NCI-H146 treated with DMSO at 0.1 percent for 48 hours (cell line): ENCODE measurements at regions not wholly inside any gene's neighbourhood (a gene's known extent, or its start where the extent isn't known, plus 50 kb on each side); places are given as distances from the start of the nearest gene placed in this dataset.
A peak's percentile ranks its signal among the peaks of the same experiment; 100 is the strongest.

Source experiments
- DNase-seq: peaks from one replicate; lab custom pipeline; 2025; ENCODE audit not compliant: unreplicated experiment; lab: John Stamatoyannopoulos, UW

- DNase-seq: no peak
Measured at GRCh38 chr6:21459641-21460040, 133.9 kb upstream of the SOX4 start.

DNA sequence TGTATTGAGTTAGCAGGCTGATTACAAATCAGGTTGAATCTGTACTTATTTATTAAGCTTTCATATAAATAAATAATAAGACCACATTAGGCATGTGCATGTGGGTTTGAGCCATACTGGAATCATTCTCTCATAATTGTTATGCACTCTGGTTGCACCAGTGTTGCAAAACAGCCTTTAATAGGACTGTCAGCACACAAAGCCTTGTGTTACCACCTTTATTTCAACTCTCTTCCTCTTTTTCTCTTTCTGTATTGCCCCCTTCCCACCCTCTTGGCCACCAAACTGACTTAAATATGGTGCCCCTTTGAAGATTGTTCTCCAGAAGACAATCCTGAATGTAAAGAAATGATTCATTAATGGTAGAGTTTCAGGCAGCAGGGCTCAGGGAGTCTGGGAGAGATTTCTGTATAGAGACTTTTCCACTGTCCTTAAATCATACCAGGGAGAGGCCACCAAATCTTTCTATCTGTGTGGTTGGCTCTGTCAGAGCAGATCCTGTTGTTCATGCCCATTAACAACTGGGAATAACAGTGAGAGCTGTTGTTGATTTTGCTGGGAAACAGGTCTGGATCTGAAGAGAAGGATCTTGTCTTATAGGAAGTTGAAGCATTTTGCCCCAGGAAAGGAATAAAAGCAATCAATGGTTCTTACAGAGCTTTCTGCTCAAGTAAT, 131.6 kb upstream of the SOX4 start:
- no peak for DNase-seq

DNA sequence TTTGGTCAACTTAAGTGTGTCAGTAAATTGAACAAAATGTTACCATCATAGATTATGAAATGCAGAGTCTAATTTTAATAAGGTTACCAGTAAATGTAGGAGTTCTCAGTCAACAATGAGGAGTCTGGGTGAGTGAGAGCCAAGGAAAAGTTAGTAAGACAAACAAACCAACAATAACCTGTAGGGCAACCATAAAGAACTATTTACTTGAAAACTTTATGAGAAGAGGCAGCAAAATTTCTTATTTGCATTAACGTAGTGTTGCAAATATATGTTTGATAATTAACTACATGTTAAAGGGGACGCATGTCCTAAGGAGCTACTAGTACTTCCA, 131.1 kb upstream of the SOX4 start:
- no peak for DNase-seq

DNA sequence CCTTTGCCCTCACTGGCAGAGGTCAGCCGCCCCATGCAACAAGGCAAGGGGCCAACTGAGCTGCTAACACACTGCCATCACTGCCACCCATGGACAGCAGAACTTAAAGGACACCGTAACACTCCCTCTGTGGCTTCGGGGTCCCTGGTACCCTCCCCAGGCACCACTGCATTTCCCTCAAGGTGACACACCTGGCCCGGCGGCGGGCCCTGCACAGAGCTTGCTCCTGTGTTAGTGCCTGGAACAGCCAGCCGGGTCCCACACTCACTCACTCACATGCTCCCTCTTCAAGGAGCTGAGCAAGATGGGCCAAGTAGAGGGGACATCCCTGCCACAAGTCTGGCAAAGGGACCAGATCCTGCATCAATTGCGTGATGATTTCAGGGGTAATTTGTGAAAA, 126.5 kb upstream of the SOX4 start:
- no peak for DNase-seq

DNA sequence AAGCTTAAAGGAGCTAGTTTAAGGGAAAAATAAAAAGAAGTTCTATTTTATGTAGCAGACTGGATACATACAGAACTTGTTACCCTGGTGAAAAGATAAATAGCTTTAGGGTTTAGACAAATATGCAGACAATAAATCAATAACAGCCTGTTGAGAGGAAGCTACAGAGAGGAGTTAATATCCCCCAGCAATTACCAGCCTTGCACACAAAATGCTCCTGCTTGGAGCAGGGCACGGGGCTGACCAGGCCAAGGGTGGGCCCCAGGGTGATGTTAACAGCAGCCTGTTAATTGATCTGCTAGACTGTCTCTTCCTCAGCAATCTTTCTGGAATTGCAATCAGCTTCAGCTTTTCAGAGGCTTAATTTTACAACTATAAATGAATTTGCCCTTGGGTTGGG, 125.1 kb upstream of the SOX4 start:
- DNase-seq: peak; percentile 84

- DNase-seq: no peak
Measured at GRCh38 chr6:21469213-21469612, 124.3 kb upstream of the SOX4 start.

GRCh38 chr6:21476112-21476511, 117.4 kb upstream of the SOX4 start:
- no peak for DNase-seq

GRCh38 chr6:21478411-21478810, 115.1 kb upstream of the SOX4 start:
- DNase-seq: no peak

- DNase-seq: no peak
Measured at GRCh38 chr6:21478883-21479539, 114.5 kb upstream of the SOX4 start.

GRCh38 chr6:21486115-21486514, 107.4 kb upstream of the SOX4 start:
- no peak for DNase-seq

DNA sequence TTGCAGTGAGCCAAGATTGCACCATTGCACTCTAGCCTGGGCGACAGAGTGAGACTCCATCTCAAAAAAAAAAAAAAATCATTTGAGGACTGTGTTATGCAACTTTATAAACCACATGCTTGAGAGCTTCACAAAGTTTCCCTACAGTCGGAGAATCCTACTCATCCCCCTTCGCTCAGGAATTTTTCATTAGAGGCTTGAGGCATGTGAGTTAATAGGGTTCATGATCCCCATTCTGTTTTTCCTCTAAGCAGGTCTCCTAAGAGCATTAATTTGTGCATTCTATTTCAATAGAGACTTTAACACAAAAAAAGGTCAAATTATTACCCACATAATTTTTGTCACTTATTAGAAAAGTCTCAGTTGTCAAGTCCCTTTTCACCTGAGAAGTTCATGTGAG, 103.7 kb upstream of the SOX4 start:
- no peak for DNase-seq

GRCh38 chr6:21491955-21492354, 101.6 kb upstream of the SOX4 start:
- DNase-seq: no peak

GRCh38 chr6:21494505-21494904, 99.0 kb upstream of the SOX4 start:
- no peak for DNase-seq

GRCh38 chr6:21496196-21496595, 97.4 kb upstream of the SOX4 start:
- DNase-seq: no peak

DNA sequence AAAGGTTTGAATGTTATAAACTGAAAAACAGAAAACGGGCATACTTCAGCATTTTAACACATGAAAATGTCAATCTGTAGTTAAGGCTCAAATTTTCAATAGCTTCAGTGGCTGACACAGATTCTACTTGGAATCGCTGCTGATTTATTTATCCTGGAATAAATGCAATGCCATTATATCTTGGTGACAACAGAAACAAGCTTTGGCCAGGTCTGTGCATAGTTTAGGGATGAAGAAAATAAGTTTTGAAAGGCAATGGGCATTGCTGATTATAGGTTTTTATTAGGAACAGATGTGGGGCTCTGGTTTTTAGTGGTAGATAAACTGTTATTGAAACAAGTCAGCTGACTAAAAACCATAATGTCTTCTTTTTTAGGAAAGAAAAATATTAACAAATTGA, 96.8 kb upstream of the SOX4 start:
- DNase-seq: no peak

DNA sequence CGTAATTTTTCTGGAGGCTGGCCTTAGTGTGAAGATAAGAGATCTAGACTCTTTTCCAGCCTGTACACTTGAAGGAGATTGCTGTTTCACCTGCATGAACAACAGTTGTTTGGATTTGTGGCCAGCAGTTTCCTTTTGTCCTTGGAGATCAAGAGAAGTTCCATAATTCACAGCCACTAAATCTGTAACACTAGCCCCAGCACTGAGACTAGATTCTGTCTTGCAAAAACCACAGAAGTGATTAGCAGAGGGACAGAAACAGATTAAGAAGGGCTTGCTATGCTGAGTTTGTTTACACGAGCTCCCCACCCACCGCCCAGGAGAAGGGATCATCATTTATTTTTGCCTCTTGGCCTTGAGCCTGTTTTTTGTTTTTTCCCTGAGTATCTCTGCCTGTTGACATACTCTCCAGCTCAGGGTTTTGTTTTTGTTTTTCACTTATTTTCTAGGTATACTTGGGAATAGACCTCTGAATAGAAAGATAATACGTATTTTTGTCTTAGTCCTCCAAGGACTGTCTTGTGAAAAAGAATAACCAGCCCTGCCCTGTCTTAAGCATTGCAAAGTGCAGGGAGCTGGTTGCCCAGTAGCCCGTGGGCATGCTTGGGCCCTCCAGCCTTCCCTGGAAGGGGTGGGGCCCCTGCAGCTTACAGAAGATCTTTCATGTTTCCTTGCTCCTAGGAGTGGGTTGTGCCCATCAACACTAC, 93.1 kb upstream of the SOX4 start:
- peak; percentile 38 for DNase-seq

- peak; percentile 90 for DNase-seq
Measured at GRCh38 chr6:21501021-21501354, 92.6 kb upstream of the SOX4 start.

DNA sequence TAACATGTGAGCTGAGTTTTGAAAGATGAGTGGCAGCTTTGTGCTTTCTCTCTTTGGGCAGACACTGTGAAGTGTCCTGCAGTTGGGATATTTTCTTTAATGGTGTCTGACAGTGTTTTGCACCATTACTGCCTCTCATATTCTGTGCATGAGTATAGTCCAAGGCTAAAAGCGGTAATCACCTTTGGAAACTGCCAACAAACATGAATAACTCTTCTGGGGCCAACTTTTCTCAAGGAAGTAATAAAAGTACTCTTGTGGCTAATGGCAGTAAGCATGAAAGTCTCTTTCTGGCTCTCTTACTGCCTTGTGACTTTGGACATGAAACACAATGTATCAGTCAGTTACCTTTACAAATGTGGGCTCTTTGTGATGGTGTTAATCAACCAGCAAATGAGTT, 91.7 kb upstream of the SOX4 start:
- DNase-seq: no peak

GRCh38 chr6:21502682-21503081, 90.9 kb upstream of the SOX4 start:
- DNase-seq: no peak

DNA sequence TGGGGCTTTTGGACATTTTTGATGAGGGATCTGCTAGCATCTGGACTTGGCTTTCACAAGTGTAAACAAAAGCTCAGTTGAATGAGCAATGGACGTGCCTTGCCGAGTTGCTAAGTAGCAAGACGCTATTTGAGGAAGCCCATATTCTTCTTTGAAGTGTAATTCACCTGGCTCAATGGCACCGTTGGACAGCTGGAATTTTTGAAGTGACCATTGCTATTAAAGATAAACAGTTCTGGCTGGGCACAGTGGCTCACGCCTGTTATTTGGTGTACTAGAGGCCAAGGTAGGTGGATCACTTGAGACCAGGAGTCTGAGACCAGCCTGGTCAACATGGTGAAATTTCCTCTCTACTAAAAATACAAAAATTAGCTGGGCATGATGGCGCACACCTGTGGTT, 88.8 kb upstream of the SOX4 start:
- no peak for DNase-seq

DNA sequence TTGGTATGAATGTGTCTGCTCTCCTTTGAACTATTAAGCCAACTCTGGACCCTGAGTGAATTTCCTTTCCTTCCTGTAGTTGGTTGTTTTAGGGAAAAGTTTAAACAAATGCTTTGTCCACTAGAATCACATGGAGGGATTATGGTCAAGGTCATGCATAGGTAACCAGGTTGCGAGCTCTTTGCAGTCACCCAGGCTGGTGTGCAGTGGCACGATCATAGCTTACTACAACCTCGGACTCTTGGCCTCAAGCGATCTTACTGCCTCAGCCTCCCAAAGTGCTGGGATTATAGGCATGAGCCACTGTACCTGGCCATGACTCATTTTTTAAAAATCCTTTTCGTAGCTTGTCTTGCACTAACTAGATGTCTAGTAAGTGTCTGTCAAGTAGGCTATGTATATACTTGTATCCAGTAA, 88.0 kb upstream of the SOX4 start:
- no peak for DNase-seq

- no peak for DNase-seq
Measured at GRCh38 chr6:21506126-21506525, 87.4 kb upstream of the SOX4 start.

DNA sequence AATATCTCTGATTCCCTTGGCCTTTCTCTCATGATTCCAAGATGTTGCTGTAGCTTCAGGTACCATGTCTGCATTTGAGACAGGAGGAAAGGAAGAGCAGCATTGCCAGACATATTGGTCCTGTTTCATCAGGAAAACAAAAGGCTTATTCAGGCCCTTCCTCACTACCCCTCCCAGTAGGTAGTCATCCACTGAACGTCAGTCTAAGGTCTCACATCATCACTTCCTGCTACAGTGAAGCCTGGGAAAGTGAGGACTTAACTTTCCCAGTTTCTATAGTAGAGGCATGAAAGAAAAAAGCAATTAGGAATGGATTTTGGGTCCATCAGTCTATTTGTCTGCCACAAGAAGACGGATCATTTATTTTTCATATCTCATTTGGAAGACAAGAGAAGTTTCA, 85.7 kb upstream of the SOX4 start:
- no peak for DNase-seq
